Keratinocyte (primary cell): ENCODE measurements at regions not wholly inside any gene's neighbourhood (a gene's known extent, or its start where the extent isn't known, plus 50 kb on each side); places are given as distances from the start of the nearest gene placed in this dataset.

Experiments
- EZH2 ChIP-seq: IDR thresholded peaks from one replicate; pipeline ENCODE4 v1.6.1; 2012; ENCODE audit warnings: inconsistent platforms, mild to moderate bottlenecking, low read length, moderate library complexity
- TF ChIP-seq, protein P1 (sequence below), 3 experiments: IDR thresholded peaks in 1 of 3; conservative IDR thresholded peaks in 1 of 3; optimal IDR thresholded peaks in 1 of 3; 2 replicates in 2 of 3; 3 replicates in 1 of 3; pipeline versions ENCODE3 to v1.5.1; 2011; ENCODE audit warnings: low read length in 3 of 3, mild to moderate bottlenecking in 3 of 3, moderate library complexity in 2 of 3, control low read depth in 1 of 3, inconsistent platforms in 1 of 3; ENCODE audit not compliant: insufficient read depth in 2 of 3; ENCODE audit errors: extremely low read depth in 1 of 3

DNA sequence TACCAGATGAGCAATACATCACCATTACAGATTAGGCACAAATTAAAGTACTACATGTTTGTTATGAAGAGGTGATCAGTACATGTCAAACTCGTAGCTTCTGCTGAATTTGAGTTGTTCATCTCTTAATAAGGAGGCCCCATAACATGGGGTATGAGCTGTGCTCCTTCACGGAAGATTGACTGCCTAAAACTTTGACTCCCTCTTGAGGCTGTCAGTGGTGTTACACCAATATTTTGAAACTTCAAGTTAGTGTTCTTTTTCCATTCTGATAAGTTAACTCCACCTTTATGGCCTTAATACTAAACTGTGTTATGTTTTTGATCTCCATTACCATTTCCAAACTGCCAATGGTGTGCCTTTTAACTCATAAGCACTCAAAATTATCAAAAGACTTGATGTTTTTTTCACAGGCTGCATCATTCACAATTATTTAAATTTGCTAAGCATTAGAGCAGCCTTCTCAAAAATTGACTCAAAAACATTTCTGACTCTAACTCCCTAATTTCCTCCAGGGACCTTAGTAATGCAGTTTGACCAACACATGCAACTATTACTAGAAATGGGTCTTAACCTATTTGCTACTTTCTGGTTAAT, 1591.5 kb downstream of the PCDH9 start:
- TF ChIP-seq, protein P1, sequence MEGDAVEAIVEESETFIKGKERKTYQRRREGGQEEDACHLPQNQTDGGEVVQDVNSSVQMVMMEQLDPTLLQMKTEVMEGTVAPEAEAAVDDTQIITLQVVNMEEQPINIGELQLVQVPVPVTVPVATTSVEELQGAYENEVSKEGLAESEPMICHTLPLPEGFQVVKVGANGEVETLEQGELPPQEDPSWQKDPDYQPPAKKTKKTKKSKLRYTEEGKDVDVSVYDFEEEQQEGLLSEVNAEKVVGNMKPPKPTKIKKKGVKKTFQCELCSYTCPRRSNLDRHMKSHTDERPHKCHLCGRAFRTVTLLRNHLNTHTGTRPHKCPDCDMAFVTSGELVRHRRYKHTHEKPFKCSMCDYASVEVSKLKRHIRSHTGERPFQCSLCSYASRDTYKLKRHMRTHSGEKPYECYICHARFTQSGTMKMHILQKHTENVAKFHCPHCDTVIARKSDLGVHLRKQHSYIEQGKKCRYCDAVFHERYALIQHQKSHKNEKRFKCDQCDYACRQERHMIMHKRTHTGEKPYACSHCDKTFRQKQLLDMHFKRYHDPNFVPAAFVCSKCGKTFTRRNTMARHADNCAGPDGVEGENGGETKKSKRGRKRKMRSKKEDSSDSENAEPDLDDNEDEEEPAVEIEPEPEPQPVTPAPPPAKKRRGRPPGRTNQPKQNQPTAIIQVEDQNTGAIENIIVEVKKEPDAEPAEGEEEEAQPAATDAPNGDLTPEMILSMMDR (optimal IDR thresholded peaks at IDR 0.05 in 1 of 3, IDR thresholded peaks at IDR 0.05 in 1 of 3, conservative IDR thresholded peaks at IDR 0.05 in 1 of 3; ENCODE audit: extremely low read depth in 1 of 3, insufficient read depth in 2 of 3, low read length in 3 of 3), result peak; percentile 36 to 51 (median 49)
- no peak for TF ChIP-seq EZH2
